ENCODE measurements at regions not wholly inside any gene's neighbourhood (a gene's known extent, or its start where the extent isn't known, plus 50 kb on each side); places are given as distances from the start of the nearest gene placed in this dataset.

DNA sequence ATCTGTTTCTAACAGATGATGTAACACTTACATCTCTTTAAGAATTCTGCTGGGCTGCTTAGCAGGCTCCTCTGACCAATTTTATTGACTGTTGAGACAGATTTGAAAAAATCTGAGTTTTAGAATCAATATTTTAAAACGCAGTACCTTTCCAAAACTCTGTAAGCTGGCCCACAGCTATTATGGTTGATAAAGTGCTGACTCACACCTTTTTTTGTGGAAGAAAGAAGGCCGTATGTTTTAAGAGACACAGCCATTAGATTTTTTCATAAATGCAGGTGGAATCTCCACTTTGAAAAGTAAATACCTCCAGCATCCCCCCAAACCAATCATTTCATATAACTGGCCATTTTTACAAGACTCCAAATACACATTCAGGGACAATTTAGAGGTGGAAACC, 82.2 kb downstream of the TBXT start:
- no peaks in the 10 kb centered on the region for H3K36me3 ChIP-seq
- H3K27ac ChIP-seq, result no peak overlapping the region
- no peak for TF ChIP-seq CTCF (IDR thresholded peaks at IDR 0.05)
- TF ChIP-seq POLR2A (IDR thresholded peaks at IDR 0.05), result no peak
- H3K27me3 ChIP-seq, result no peaks in the 10 kb centered on the region
- intact Hi-C loops (cut with DNase I), result no loop called here
- ATAC-seq (no peak), DNase-seq (no peak)
- H3K4me1 ChIP-seq, result no peaks in the 10 kb centered on the region
- H3K4me3 ChIP-seq, result no peak overlapping the region
- WGBS (ENCODE audit: insufficient coverage, low coverage, low lambda C conversion rate, missing lambda C conversion rate), result 19% methylated on average over 2 of the region's 2 CpGs
- no peaks in the 10 kb centered on the region for H3K9me3 ChIP-seq

GRCh38 chr6:166084951-166085350, 82.7 kb downstream of the TBXT start:
- DNase-seq (no peak), ATAC-seq (no peak)
- H3K4me1 ChIP-seq, result no peaks in the 10 kb centered on the region
- intact Hi-C loops (cut with DNase I), result no loop called here
- H3K27me3 ChIP-seq, result no peaks in the 10 kb centered on the region
- no peaks in the 10 kb centered on the region for H3K36me3 ChIP-seq
- WGBS (ENCODE audit: insufficient coverage, low coverage, low lambda C conversion rate, missing lambda C conversion rate), result 48% methylated on average over 2 of the region's 2 CpGs
- TF ChIP-seq CTCF (IDR thresholded peaks at IDR 0.05) (no peak), POLR2A (IDR thresholded peaks at IDR 0.05) (no peak)
- H3K9me3 ChIP-seq, result no peaks in the 10 kb centered on the region
- H3K4me3 ChIP-seq, result no peak overlapping the region
- H3K27ac ChIP-seq, result no peak overlapping the region

- Histone ChIP-seq H3K27me3 (no peaks in the 10 kb centered on the region), H3K9me3 (no peaks in the 10 kb centered on the region), H3K27ac (no peak overlapping the region), H3K4me1 (no peaks in the 10 kb centered on the region), H3K4me3 (no peak overlapping the region), H3K36me3 (no peaks in the 10 kb centered on the region)
- DNase-seq, result no peak
- ATAC-seq, result no peak
- intact Hi-C loops (cut with DNase I), result no loop called here
- TF ChIP-seq POLR2A (IDR thresholded peaks at IDR 0.05), result no peak
- TF ChIP-seq CTCF (IDR thresholded peaks at IDR 0.05), result no peak
- 44% methylated on average over 6 of the region's 6 CpGs for WGBS (ENCODE audit: insufficient coverage, low coverage, low lambda C conversion rate, missing lambda C conversion rate)
Observed at GRCh38 chr6:166079841-166080240, 87.8 kb downstream of the TBXT start.

GRCh38 chr6:166078294-166078693, 89.4 kb downstream of the TBXT start:
- 64% methylated on average over 3 of the region's 3 CpGs for WGBS (ENCODE audit: insufficient coverage, low coverage, low lambda C conversion rate, missing lambda C conversion rate)
- ATAC-seq, result no peak
- Histone ChIP-seq H3K4me1 (no peaks in the 10 kb centered on the region), H3K27me3 (no peaks in the 10 kb centered on the region), H3K36me3 (no peaks in the 10 kb centered on the region), H3K27ac (no peak overlapping the region), H3K4me3 (no peak overlapping the region), H3K9me3 (no peaks in the 10 kb centered on the region)
- intact Hi-C loops (cut with DNase I), result no loop called here
- no peak for TF ChIP-seq CTCF (IDR thresholded peaks at IDR 0.05)
- no peak for TF ChIP-seq POLR2A (IDR thresholded peaks at IDR 0.05)
- no peak for DNase-seq

DNA sequence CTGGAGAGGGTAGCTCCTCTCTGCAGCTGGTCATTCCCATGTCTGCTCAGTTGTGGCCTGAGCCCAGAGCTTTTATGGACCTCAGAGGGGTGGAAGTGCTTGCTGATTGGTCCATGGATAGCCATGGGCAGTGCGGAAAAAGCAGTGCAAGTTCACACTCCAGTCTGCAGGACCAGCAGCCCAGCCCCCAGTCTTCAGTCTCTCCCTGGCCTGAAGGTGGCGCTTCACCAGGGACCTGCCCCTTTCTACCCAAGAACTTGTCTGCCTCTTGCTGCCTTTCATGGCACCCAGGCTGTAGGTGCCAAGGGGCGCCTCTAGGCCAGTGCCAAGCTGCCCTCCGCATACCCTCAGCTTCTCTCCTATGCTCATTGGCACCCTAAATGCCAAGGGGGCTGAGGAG, 91.0 kb downstream of the TBXT start:
- no peaks in the 10 kb centered on the region for H3K27me3 ChIP-seq
- no peak for TF ChIP-seq CTCF (IDR thresholded peaks at IDR 0.05)
- TF ChIP-seq POLR2A (IDR thresholded peaks at IDR 0.05), result no peak
- no peaks in the 10 kb centered on the region for H3K36me3 ChIP-seq
- H3K9me3 ChIP-seq, result no peaks in the 10 kb centered on the region
- ATAC-seq (peak in 1 of 4 donors; percentile 25), DNase-seq (no peak)
- WGBS (ENCODE audit: insufficient coverage, low coverage, low lambda C conversion rate, missing lambda C conversion rate), result no CpG with 5 or more reads among the region's 4 CpGs
- H3K27ac ChIP-seq, result no peak overlapping the region
- H3K4me1 ChIP-seq, result no peaks in the 10 kb centered on the region
- intact Hi-C loops (cut with DNase I), result no loop called here
- H3K4me3 ChIP-seq, result no peak overlapping the region

Data from right lobe of liver (tissue), 6 donors.